ENCODE measurements at regions not wholly inside any gene's neighbourhood (a gene's known extent, or its start where the extent isn't known, plus 50 kb on each side); places are given as distances from the start of the nearest gene placed in this dataset.

- TF ChIP-seq, protein P1, sequence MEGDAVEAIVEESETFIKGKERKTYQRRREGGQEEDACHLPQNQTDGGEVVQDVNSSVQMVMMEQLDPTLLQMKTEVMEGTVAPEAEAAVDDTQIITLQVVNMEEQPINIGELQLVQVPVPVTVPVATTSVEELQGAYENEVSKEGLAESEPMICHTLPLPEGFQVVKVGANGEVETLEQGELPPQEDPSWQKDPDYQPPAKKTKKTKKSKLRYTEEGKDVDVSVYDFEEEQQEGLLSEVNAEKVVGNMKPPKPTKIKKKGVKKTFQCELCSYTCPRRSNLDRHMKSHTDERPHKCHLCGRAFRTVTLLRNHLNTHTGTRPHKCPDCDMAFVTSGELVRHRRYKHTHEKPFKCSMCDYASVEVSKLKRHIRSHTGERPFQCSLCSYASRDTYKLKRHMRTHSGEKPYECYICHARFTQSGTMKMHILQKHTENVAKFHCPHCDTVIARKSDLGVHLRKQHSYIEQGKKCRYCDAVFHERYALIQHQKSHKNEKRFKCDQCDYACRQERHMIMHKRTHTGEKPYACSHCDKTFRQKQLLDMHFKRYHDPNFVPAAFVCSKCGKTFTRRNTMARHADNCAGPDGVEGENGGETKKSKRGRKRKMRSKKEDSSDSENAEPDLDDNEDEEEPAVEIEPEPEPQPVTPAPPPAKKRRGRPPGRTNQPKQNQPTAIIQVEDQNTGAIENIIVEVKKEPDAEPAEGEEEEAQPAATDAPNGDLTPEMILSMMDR (IDR thresholded peaks at IDR 0.05), result no peak
- TF ChIP-seq EP300 (IDR thresholded peaks at IDR 0.05) (no peak), POLR2A (IDR thresholded peaks at IDR 0.05) (no peak)
Observed at GRCh38 chr1:218507355-218508002, 162.3 kb downstream of the TGFB2 start.

All from ovary (tissue), 3 donors.